SK-N-SH (cell line): ENCODE measurements at regions not wholly inside any gene's neighbourhood (a gene's known extent, or its start where the extent isn't known, plus 50 kb on each side); places are given as distances from the start of the nearest gene placed in this dataset.

Experiments used
- CTCF ChIA-PET: fragments of 300-600, 350-600 bp; formaldehyde crosslinking; extraction: SDS; loops from one replicate; lab custom pipeline; 2021; lab: Yijun Ruan, JAX
- POLR2A ChIA-PET: fragments of 350-600 bp; sonication (Branson Sonifier 250); formaldehyde crosslinking; extraction: SDS; loops from one replicate; lab custom pipeline; 2020; ENCODE audit warnings: antibody characterized with exemption, inconsistent platforms; lab: Yijun Ruan, JAX
- DNase-seq: peaks from one replicate; pipeline ENCODE4 v3.0.0; 2012
- H2AFZ ChIP-seq: fragments of 200-600 bp; sonication (generic); 2 replicates; pipeline ENCODE4 v1.8.1; 2016; ENCODE audit warnings: antibody characterized with exemption, mild to moderate bottlenecking, low read depth
- H3F3A ChIP-seq: fragments of 200-600 bp; sonication (generic); replicated peaks from 2 replicates; pipeline ENCODE3; 2016; ENCODE audit warnings: antibody characterized with exemption, mild to moderate bottlenecking; ENCODE audit not compliant: insufficient read depth
- H3K27ac ChIP-seq, 2 experiments: fragments of 200-500 bp in 1 of 2; fragments of 200-600 bp in 1 of 2; sonication (Bioruptor generic) in 1 of 2; sonication (generic), shearing (Covaris generic) in 1 of 2; 2 replicates each; pipeline versions ENCODE4 v1.5.1 to v1.6.1; 2014 to 2016; ENCODE audit warnings: low read depth in 2 of 2, inconsistent platforms in 1 of 2, low read length in 1 of 2, mild to moderate bottlenecking in 1 of 2, mixed read lengths in 1 of 2
- H3K27me3 ChIP-seq: fragments of 200-600 bp; sonication (generic), shearing (Covaris generic); 2 replicates; pipeline ENCODE4 v1.6.1; 2016; ENCODE audit warnings: mixed run types; ENCODE audit not compliant: insufficient read depth
- H3K36me3 ChIP-seq, 2 experiments: fragments of 200-500 bp in 1 of 2; fragments of 200-600 bp in 1 of 2; sonication (Bioruptor generic) in 1 of 2; sonication (generic) in 1 of 2; replicated peaks in 1 of 2; 2 replicates each; pipeline versions ENCODE3 to v1.5.1; 2014 to 2016; ENCODE audit warnings: low read length in 1 of 2, mild to moderate bottlenecking in 1 of 2; ENCODE audit not compliant: insufficient read depth in 2 of 2, control insufficient read depth in 1 of 2
- H3K4me1 ChIP-seq, 2 experiments: fragments of 200-500 bp in 1 of 2; fragments of 200-600 bp in 1 of 2; sonication (Bioruptor generic) in 1 of 2; sonication (generic), shearing (Covaris generic) in 1 of 2; 2 replicates each; pipeline versions ENCODE4 v1.5.1 to v1.6.1; 2014 to 2016; ENCODE audit warnings: low read depth in 1 of 2, low read length in 1 of 2, mixed run types in 1 of 2; ENCODE audit not compliant: insufficient read depth in 2 of 2, control insufficient read depth in 1 of 2
- H3K4me2 ChIP-seq: fragments of 200-600 bp; sonication (generic), shearing (Covaris generic); 2 replicates; pipeline ENCODE4 v1.6.1; 2017; ENCODE audit warnings: mixed run types
- H3K4me3 ChIP-seq, 2 experiments: fragments of 200-500 bp in 1 of 2; fragments of 200-600 bp in 1 of 2; sonication (Bioruptor generic) in 1 of 2; sonication (generic), shearing (Covaris generic) in 1 of 2; 2 replicates each; pipeline versions ENCODE4 v1.5.1 to v1.8.1; 2014 to 2016; ENCODE audit warnings: low read depth in 2 of 2, inconsistent platforms in 1 of 2, low read length in 1 of 2, mild to moderate bottlenecking in 1 of 2, mixed read lengths in 1 of 2, moderate library complexity in 1 of 2
- H3K79me2 ChIP-seq: fragments of 200-600 bp; sonication (generic); 2 replicates; pipeline ENCODE4 v1.8.1; 2017; ENCODE audit warnings: mild to moderate bottlenecking; ENCODE audit not compliant: insufficient read depth
- H3K9ac ChIP-seq: fragments of 200-600 bp; sonication (generic); 2 replicates; pipeline ENCODE4 v1.6.1; 2017; ENCODE audit warnings: mixed run types
- H3K9me2 ChIP-seq: fragments of 200-600 bp; sonication (generic); 2 replicates; pipeline ENCODE4 v1.6.1; 2017; ENCODE audit warnings: mixed run types
- H3K9me3 ChIP-seq: fragments of 200-600 bp; sonication (generic); 2 replicates; pipeline ENCODE4 v1.6.1; 2017; ENCODE audit warnings: mixed run types, mild to moderate bottlenecking, moderate library complexity
- H4K20me1 ChIP-seq: fragments of 200-600 bp; sonication (generic); 2 replicates; pipeline ENCODE4 v1.6.1; 2017; ENCODE audit warnings: mild to moderate bottlenecking, mixed run types; ENCODE audit not compliant: insufficient read depth
- ELF1 ChIP-seq: IDR thresholded peaks from 2 replicates; pipeline ENCODE4 v1.4.0; 2012
- FOXJ3 ChIP-seq: sonication (generic); formaldehyde crosslinking; IDR thresholded peaks from 2 replicates; pipeline ENCODE4 v1.5.1; 2020; ENCODE audit warnings: mild to moderate bottlenecking, missing genetic modification reagents
- GATA2 ChIP-seq: sonication (generic); formaldehyde crosslinking; IDR thresholded peaks from 2 replicates; pipeline ENCODE4 v1.5.0; 2020; ENCODE audit warnings: mild to moderate bottlenecking, missing genetic modification reagents
- JUND ChIP-seq: IDR thresholded peaks from 2 replicates; pipeline ENCODE4 v1.4.0; 2012
- MAX ChIP-seq: IDR thresholded peaks from 2 replicates; pipeline ENCODE4 v1.4.0; 2012; ENCODE audit warnings: low read depth
- MEF2A ChIP-seq: IDR thresholded peaks from 2 replicates; pipeline ENCODE4 v1.4.0; 2012; ENCODE audit warnings: low read depth, borderline replicate concordance
- NFIC ChIP-seq: IDR thresholded peaks from 2 replicates; pipeline ENCODE4 v1.4.0; 2012; ENCODE audit warnings: borderline replicate concordance
- NRF1 ChIP-seq: IDR thresholded peaks from 2 replicates; pipeline ENCODE4 v1.6.1; 2012; ENCODE audit warnings: low read depth, mild to moderate bottlenecking, low read length
- PBX3 ChIP-seq: IDR thresholded peaks from 2 replicates; pipeline ENCODE4; 2012
- POLR2AphosphoS5 ChIP-seq: IDR thresholded peaks from 2 replicates; pipeline ENCODE4 v1.6.1; 2012; ENCODE audit warnings: low read depth, low read length
- RAD21 ChIP-seq: IDR thresholded peaks from 2 replicates; pipeline ENCODE4 v1.6.1; 2012; ENCODE audit warnings: mild to moderate bottlenecking, low read length
- RCOR1 ChIP-seq: fragments of 150-350 bp; IDR thresholded peaks from 2 replicates; pipeline ENCODE4 v1.6.1; 2017; ENCODE audit warnings: antibody characterized with exemption, low read length
- RFX5 ChIP-seq: IDR thresholded peaks from 2 replicates; pipeline ENCODE4 v1.6.1; 2012; ENCODE audit warnings: mild to moderate bottlenecking, improper control_type of control experiment, low read length
- RXRA ChIP-seq: IDR thresholded peaks from 2 replicates; pipeline ENCODE4 v1.4.0; 2012; ENCODE audit warnings: low read depth, mild to moderate bottlenecking, borderline replicate concordance
- SIN3A ChIP-seq: IDR thresholded peaks from 2 replicates; pipeline ENCODE4 v1.6.1; 2012; ENCODE audit warnings: low read depth, mild to moderate bottlenecking, low read length, moderate library complexity, borderline replicate concordance
- SMC3 ChIP-seq: IDR thresholded peaks from 2 replicates; pipeline ENCODE4 v1.6.1; 2012; ENCODE audit warnings: low read depth, low read length, improper control_type of control experiment
- TAF1 ChIP-seq: IDR thresholded peaks from 2 replicates; pipeline ENCODE4 v1.6.1; 2012; ENCODE audit warnings: low read depth, mild to moderate bottlenecking, low read length, moderate library complexity, borderline replicate concordance
- TCF12 ChIP-seq: IDR thresholded peaks from 2 replicates; pipeline ENCODE4 v1.4.0; 2012
- TEAD4 ChIP-seq: IDR thresholded peaks from 2 replicates; pipeline ENCODE4 v1.4.0; 2012; ENCODE audit warnings: mild to moderate bottlenecking, borderline replicate concordance; ENCODE audit not compliant: insufficient read depth
- USF1 ChIP-seq: IDR thresholded peaks from 2 replicates; pipeline ENCODE4 v1.4.0; 2012; ENCODE audit warnings: low read depth, borderline replicate concordance
- USF2 ChIP-seq: fragments of 150-350 bp; IDR thresholded peaks from 2 replicates; pipeline ENCODE4 v1.6.1; 2017; ENCODE audit warnings: antibody characterized with exemption, low read length, low read depth, borderline replicate concordance
- YY1 ChIP-seq: IDR thresholded peaks from 2 replicates; pipeline ENCODE4 v1.4.0; 2012; ENCODE audit warnings: low read depth, mild to moderate bottlenecking
- ZBTB33 ChIP-seq: IDR thresholded peaks from 2 replicates; pipeline ENCODE4 v1.4.0; 2012; ENCODE audit warnings: low read depth, borderline replicate concordance
- WGBS: methylation state at CpG from one replicate; pipeline ENCODE4 v1.1.6; 2017; ENCODE audit warnings: low lambda C conversion rate; 5-methylcytosine and 5-hydroxymethylcytosine counted together

GRCh38 chr11:133747409-133747808, 97.9 kb downstream of the SPATA19 start:
- H3K36me3 ChIP-seq: no peaks in the 10 kb centered on the region
- no peaks in the 10 kb centered on the region for H3K9me2 ChIP-seq
- H2AFZ ChIP-seq: no peak overlapping the region
- no peak for DNase-seq
- ChIA-PET POLR2A (no interaction called here), CTCF (no interaction called here)
- no peaks in the 10 kb centered on the region for H3K9me3 ChIP-seq
- no peak for TF ChIP-seq MEF2A
- TF ChIP-seq RFX5: no peak
- TF ChIP-seq ELF1: no peak
- no peak for TF ChIP-seq FOXJ3 (CRISPR knock-in tag)
- TF ChIP-seq RXRA: no peak
- TF ChIP-seq NFIC: no peak
- no peak for TF ChIP-seq PBX3
- TF ChIP-seq POLR2AphosphoS5: no peak
- no peak for TF ChIP-seq YY1
- no peak for TF ChIP-seq RAD21
- no peak for TF ChIP-seq GATA2 (CRISPR knock-in tag)
- no peak for TF ChIP-seq SIN3A
- no peak for TF ChIP-seq ZBTB33
- no peaks in the 10 kb centered on the region for H3K79me2 ChIP-seq
- H3K4me1 ChIP-seq: no peaks in the 10 kb centered on the region
- no peaks in the 10 kb centered on the region for H3F3A ChIP-seq
- H3K27ac ChIP-seq: no peak overlapping the region
- no peak overlapping the region for H3K4me3 ChIP-seq
- WGBS: 39% methylated on average over 13 of the region's 13 CpGs
- H4K20me1 ChIP-seq: no peaks in the 10 kb centered on the region
- no peaks in the 10 kb centered on the region for H3K27me3 ChIP-seq
- no peak overlapping the region for H3K9ac ChIP-seq
- no peak overlapping the region for H3K4me2 ChIP-seq

- H3F3A ChIP-seq: no peaks in the 10 kb centered on the region
- DNase-seq: no peak
- no peak overlapping the region for H2AFZ ChIP-seq
- H4K20me1 ChIP-seq: no peaks in the 10 kb centered on the region
- CTCF ChIA-PET: interaction anchor here (1.3 kb wide), 1 partner anchor 25 kb away, joined by 3 read pairs; no protein-coding TSS in a partner anchor
- no peaks in the 10 kb centered on the region for H3K79me2 ChIP-seq
- no peaks in the 10 kb centered on the region for H3K36me3 ChIP-seq
- POLR2A ChIA-PET: no interaction called here
- H3K4me1 ChIP-seq: no peaks in the 10 kb centered on the region
- WGBS: 44% methylated on average over 13 of the region's 18 CpGs
- no peak overlapping the region for H3K4me2 ChIP-seq
- no peak overlapping the region for H3K27ac ChIP-seq
- no peaks in the 10 kb centered on the region for H3K9me2 ChIP-seq
- H3K9ac ChIP-seq: no peak overlapping the region
- no peaks in the 10 kb centered on the region for H3K9me3 ChIP-seq
- H3K27me3 ChIP-seq: no peaks in the 10 kb centered on the region
- TF ChIP-seq TEAD4 (no peak), SMC3 (no peak), TCF12 (no peak), USF1 (no peak), RCOR1 (no peak), ELF1 (no peak), NRF1 (no peak), USF2 (no peak), NFIC (no peak), TAF1 (no peak), MAX (no peak), SIN3A (no peak), JUND (no peak)
- no peak overlapping the region for H3K4me3 ChIP-seq
These were observed 98.5 kb downstream of the SPATA19 start for GRCh38 chr11:133746663-133747306.
